ENCODE measurements at regions not wholly inside any gene's neighbourhood (a gene's known extent, or its start where the extent isn't known, plus 50 kb on each side); places are given as distances from the start of the nearest gene placed in this dataset.

- no peaks in the 10 kb centered on the region for H3K9me3 ChIP-seq (ENCODE audit: control insufficient read depth, insufficient read depth, low read depth, low read length)
- ATAC-seq (no peak), DNase-seq (ENCODE audit: low read depth, low spot score) (no peak)
- H3K36me3 ChIP-seq (ENCODE audit: control insufficient read depth, insufficient read depth, low read length), result no peaks in the 10 kb centered on the region
- intact Hi-C loops (cut with micrococcal nuclease; ENCODE audit: unreplicated experiment) (no loop called here), in situ Hi-C loops (cut with HindIII; ENCODE audit: low pct_unique_long_range_greater_than_20kb, low sequenced_read_pairs) (no loop called here)
- H3K4me3 ChIP-seq (ENCODE audit: low read depth in 2 of 2, low read length in 2 of 2), result no peak overlapping the region
- no peak overlapping the region for H3K27ac ChIP-seq (ENCODE audit: low read length)
- H3K27me3 ChIP-seq (ENCODE audit: control insufficient read depth, insufficient read depth, low read length), result no peaks in the 10 kb centered on the region
- no TSS peak for BruUV-seq (replicated peaks)
- TF ChIP-seq TCF7L2 (IDR thresholded peaks at IDR 0.05; ENCODE audit: low read depth, low read length), result no peak
- TF ChIP-seq REST (IDR thresholded peaks at IDR 0.05; ENCODE audit: insufficient read depth in 1 of 2, low read depth in 2 of 2, low read length in 1 of 2), result no peak
- TF ChIP-seq CTCF (IDR thresholded peaks at IDR 0.05), result no peak
- no peak for TF ChIP-seq SIN3A (IDR thresholded peaks at IDR 0.05; ENCODE audit: borderline replicate concordance, insufficient read depth, low read depth, low read length)
- no peak for TF ChIP-seq POLR2AphosphoS5 (IDR thresholded peaks at IDR 0.05; ENCODE audit: low read depth, low read length)
- no peaks in the 10 kb centered on the region for H3K4me1 ChIP-seq (ENCODE audit: control insufficient read depth, insufficient read depth, low read length)
- ChIA-PET CTCF (no interaction called here), POLR2A (no interaction called here)
Measured at GRCh38 chr10:57460540-57460939, 807.2 kb downstream of the IPMK start.

GRCh38 chr10:57457972-57458512, 809.7 kb downstream of the IPMK start:
- BruUV-seq (replicated peaks), result no TSS peak
- in situ Hi-C loops (cut with HindIII; ENCODE audit: low pct_unique_long_range_greater_than_20kb, low sequenced_read_pairs), result no loop called here
- Histone ChIP-seq H3K9me3 (ENCODE audit: control insufficient read depth, insufficient read depth, low read depth, low read length) (no peaks in the 10 kb centered on the region), H3K27ac (ENCODE audit: low read length) (no peak overlapping the region), H3K27me3 (ENCODE audit: control insufficient read depth, insufficient read depth, low read length) (no peaks in the 10 kb centered on the region), H3K4me1 (ENCODE audit: control insufficient read depth, insufficient read depth, low read length) (no peaks in the 10 kb centered on the region), H3K36me3 (ENCODE audit: control insufficient read depth, insufficient read depth, low read length) (no peaks in the 10 kb centered on the region), H3K4me3 (ENCODE audit: low read depth in 2 of 2, low read length in 2 of 2) (no peak overlapping the region)
- TF ChIP-seq CTCF (IDR thresholded peaks at IDR 0.05) (no peak), SIN3A (IDR thresholded peaks at IDR 0.05; ENCODE audit: borderline replicate concordance, insufficient read depth, low read depth, low read length) (no peak), TCF7L2 (IDR thresholded peaks at IDR 0.05; ENCODE audit: low read depth, low read length) (no peak), REST (IDR thresholded peaks at IDR 0.05; ENCODE audit: insufficient read depth in 1 of 2, low read depth in 2 of 2, low read length in 1 of 2) (no peak), POLR2AphosphoS5 (IDR thresholded peaks at IDR 0.05; ENCODE audit: low read depth, low read length) (no peak)
- ChIA-PET POLR2A (no interaction called here), CTCF (no interaction called here)
- intact Hi-C loops (cut with micrococcal nuclease; ENCODE audit: unreplicated experiment), result no loop called here
- no peak for DNase-seq (ENCODE audit: low read depth, low spot score)
- ATAC-seq, result no peak

Data from Panc1 (cell line).